ENCODE measurements at regions not wholly inside any gene's neighbourhood (a gene's known extent, or its start where the extent isn't known, plus 50 kb on each side); places are given as distances from the start of the nearest gene placed in this dataset.

DNA sequence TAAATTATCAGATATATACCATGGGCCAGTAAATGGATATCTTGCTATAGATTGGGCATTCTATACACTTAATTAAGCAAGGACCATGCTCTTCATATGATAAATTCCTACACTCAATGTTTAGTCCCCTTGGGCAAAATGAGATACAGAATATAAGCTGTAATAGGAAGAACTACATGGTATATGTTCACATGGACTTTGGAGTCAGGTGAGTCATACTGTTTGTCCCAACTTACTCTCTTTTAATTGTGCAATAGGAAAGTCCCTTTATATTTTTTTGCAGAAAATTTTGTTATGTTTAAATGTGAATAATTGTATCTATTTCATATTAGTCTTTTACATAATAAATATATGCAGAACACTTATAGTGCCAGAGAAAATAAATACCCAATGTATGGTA lies 820.2 kb upstream of the ADAMTS5 start:
- TF ChIP-seq, protein P1, sequence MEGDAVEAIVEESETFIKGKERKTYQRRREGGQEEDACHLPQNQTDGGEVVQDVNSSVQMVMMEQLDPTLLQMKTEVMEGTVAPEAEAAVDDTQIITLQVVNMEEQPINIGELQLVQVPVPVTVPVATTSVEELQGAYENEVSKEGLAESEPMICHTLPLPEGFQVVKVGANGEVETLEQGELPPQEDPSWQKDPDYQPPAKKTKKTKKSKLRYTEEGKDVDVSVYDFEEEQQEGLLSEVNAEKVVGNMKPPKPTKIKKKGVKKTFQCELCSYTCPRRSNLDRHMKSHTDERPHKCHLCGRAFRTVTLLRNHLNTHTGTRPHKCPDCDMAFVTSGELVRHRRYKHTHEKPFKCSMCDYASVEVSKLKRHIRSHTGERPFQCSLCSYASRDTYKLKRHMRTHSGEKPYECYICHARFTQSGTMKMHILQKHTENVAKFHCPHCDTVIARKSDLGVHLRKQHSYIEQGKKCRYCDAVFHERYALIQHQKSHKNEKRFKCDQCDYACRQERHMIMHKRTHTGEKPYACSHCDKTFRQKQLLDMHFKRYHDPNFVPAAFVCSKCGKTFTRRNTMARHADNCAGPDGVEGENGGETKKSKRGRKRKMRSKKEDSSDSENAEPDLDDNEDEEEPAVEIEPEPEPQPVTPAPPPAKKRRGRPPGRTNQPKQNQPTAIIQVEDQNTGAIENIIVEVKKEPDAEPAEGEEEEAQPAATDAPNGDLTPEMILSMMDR (conservative IDR thresholded peaks at IDR 0.05; ENCODE audit: low read length) = no peak
- TF ChIP-seq EZH2phosphoT487 (IDR thresholded peaks at IDR 0.05; ENCODE audit: borderline replicate concordance) = no peak

Measured in Loucy (cell line).